SK-N-MC (cell line): ENCODE measurements at regions not wholly inside any gene's neighbourhood (a gene's known extent, or its start where the extent isn't known, plus 50 kb on each side); places are given as distances from the start of the nearest gene placed in this dataset.
A peak's percentile ranks its signal among the peaks of the same experiment; 100 is the strongest.

Experiments
- DNase-seq: peaks from one replicate; pipeline ENCODE4 v3.0.0-alpha.2; 2011; ENCODE audit warnings: low read depth, low spot score
- H3K27ac ChIP-seq: fragments of 200-600 bp; sonication (generic); 2 replicates; pipeline ENCODE4 v1.5.1; 2016; ENCODE audit warnings: mixed run types
- H3K36me3 ChIP-seq: fragments of 200-600 bp; sonication (generic); 2 replicates; pipeline ENCODE4 v1.6.1; 2017; ENCODE audit warnings: antibody characterized with exemption, low read length, mixed read lengths; ENCODE audit not compliant: insufficient read depth
- H3K4me3 ChIP-seq: fragments of 200-600 bp; sonication (generic); 2 replicates; pipeline ENCODE4 v1.5.1; 2016
- H3K9ac ChIP-seq: fragments of 200-600 bp; sonication (generic); 2 replicates; pipeline ENCODE4 v1.8.0; 2017; ENCODE audit warnings: mixed run types, mixed read lengths; ENCODE audit not compliant: insufficient read length
- H3K9me3 ChIP-seq: fragments of 200-600 bp; sonication (generic); 2 replicates; pipeline ENCODE4 v1.6.1; 2017; ENCODE audit warnings: low read depth, mild to moderate bottlenecking, antibody characterized with exemption, low read length, moderate library complexity, mixed read lengths
- EZH2 ChIP-seq: fragments of 200-600 bp; sonication (generic); IDR thresholded peaks from one replicate; pipeline ENCODE4 v1.6.1; 2017; ENCODE audit warnings: antibody characterized with exemption
- FOXP2 ChIP-seq: optimal IDR thresholded peaks from 2 replicates; pipeline ENCODE3; 2011; ENCODE audit warnings: mild to moderate bottlenecking, moderate library complexity; ENCODE audit not compliant: insufficient read depth; ENCODE audit errors: extremely low read length, control extremely low read depth
- POLR2AphosphoS5 ChIP-seq: IDR thresholded peaks from 2 replicates; pipeline ENCODE4 v1.6.1; 2012; ENCODE audit warnings: mild to moderate bottlenecking, low read depth, low read length, borderline replicate concordance

GRCh38 chr12:75848431-75848925 is 183.1 kb downstream of the PHLDA1 start:
- DNase-seq: no peak
- Histone ChIP-seq H3K27ac (peak overlapping the region; percentile 51; the same call in 1 of the 2 replicates), H3K9me3 (no peaks in the 10 kb centered on the region), H3K4me3 (no peak overlapping the region), H3K9ac (no peak overlapping the region), H3K36me3 (no peaks in the 10 kb centered on the region)
- TF ChIP-seq FOXP2 (no peak), POLR2AphosphoS5 (no peak), EZH2 (no peak)

- Histone ChIP-seq H3K4me3 (no peak overlapping the region), H3K9me3 (no peaks in the 10 kb centered on the region), H3K36me3 (no peaks in the 10 kb centered on the region), H3K27ac (no peak overlapping the region), H3K9ac (no peak overlapping the region)
- TF ChIP-seq POLR2AphosphoS5 (no peak), EZH2 (no peak), FOXP2 (no peak)
- DNase-seq: no peak
Observed at GRCh38 chr12:75846102-75846501, 185.5 kb downstream of the PHLDA1 start.

GRCh38 chr12:75844985-75845384 is 186.6 kb downstream of the PHLDA1 start:
- no peaks in the 10 kb centered on the region for H3K9me3 ChIP-seq
- TF ChIP-seq FOXP2 (no peak), POLR2AphosphoS5 (no peak), EZH2 (no peak)
- H3K9ac ChIP-seq: no peak overlapping the region
- H3K27ac ChIP-seq: no peak overlapping the region
- DNase-seq: no peak
- H3K36me3 ChIP-seq: no peaks in the 10 kb centered on the region
- no peak overlapping the region for H3K4me3 ChIP-seq

- no peak for DNase-seq
- no peaks in the 10 kb centered on the region for H3K36me3 ChIP-seq
- TF ChIP-seq FOXP2 (no peak), EZH2 (no peak), POLR2AphosphoS5 (no peak)
- no peak overlapping the region for H3K27ac ChIP-seq
- H3K9me3 ChIP-seq: no peaks in the 10 kb centered on the region
- H3K9ac ChIP-seq: no peak overlapping the region
- no peak overlapping the region for H3K4me3 ChIP-seq
Observed at GRCh38 chr12:75844049-75844770, 187.4 kb downstream of the PHLDA1 start.

- Histone ChIP-seq H3K9me3 (no peaks in the 10 kb centered on the region), H3K36me3 (no peaks in the 10 kb centered on the region), H3K4me3 (no peak overlapping the region), H3K9ac (no peak overlapping the region), H3K27ac (no peak overlapping the region)
- no peak for DNase-seq
- TF ChIP-seq FOXP2 (no peak), POLR2AphosphoS5 (no peak), EZH2 (no peak)
Observed at GRCh38 chr12:75842090-75842489, 189.5 kb downstream of the PHLDA1 start.

- TF ChIP-seq POLR2AphosphoS5: no peak
- TF ChIP-seq EZH2: no peak
- no peak for TF ChIP-seq FOXP2
- Histone ChIP-seq H3K27ac (no peak overlapping the region), H3K9ac (no peak overlapping the region), H3K9me3 (no peaks in the 10 kb centered on the region), H3K4me3 (no peak overlapping the region), H3K36me3 (no peaks in the 10 kb centered on the region)
- DNase-seq: no peak
Observed at GRCh38 chr12:75840994-75841355, 190.6 kb downstream of the PHLDA1 start.

- Histone ChIP-seq H3K4me3 (no peak overlapping the region), H3K27ac (no peak overlapping the region), H3K9ac (no peak overlapping the region), H3K36me3 (no peaks in the 10 kb centered on the region), H3K9me3 (no peaks in the 10 kb centered on the region)
- TF ChIP-seq EZH2 (no peak), FOXP2 (no peak), POLR2AphosphoS5 (no peak)
- DNase-seq: no peak
Observed at GRCh38 chr12:75838309-75838708, 193.3 kb downstream of the PHLDA1 start.

GRCh38 chr12:75837700-75838099 is 193.9 kb downstream of the PHLDA1 start:
- TF ChIP-seq FOXP2: no peak
- TF ChIP-seq EZH2: no peak
- no peak for TF ChIP-seq POLR2AphosphoS5
- no peaks in the 10 kb centered on the region for H3K9me3 ChIP-seq
- H3K36me3 ChIP-seq: no peaks in the 10 kb centered on the region
- no peak overlapping the region for H3K27ac ChIP-seq
- DNase-seq: no peak
- H3K4me3 ChIP-seq: no peak overlapping the region
- H3K9ac ChIP-seq: no peak overlapping the region

GRCh38 chr12:75836533-75836932 is 195.0 kb downstream of the PHLDA1 start:
- Histone ChIP-seq H3K4me3 (no peak overlapping the region), H3K36me3 (no peaks in the 10 kb centered on the region), H3K27ac (no peak overlapping the region), H3K9me3 (no peaks in the 10 kb centered on the region), H3K9ac (no peak overlapping the region)
- no peak for DNase-seq
- TF ChIP-seq POLR2AphosphoS5 (no peak), FOXP2 (no peak), EZH2 (no peak)
